Skeletal muscle cell (primary cell): ENCODE measurements at regions not wholly inside any gene's neighbourhood (a gene's known extent, or its start where the extent isn't known, plus 50 kb on each side); places are given as distances from the start of the nearest gene placed in this dataset.
"Not testable (repeated sequence)": the region's sequence is repeated elsewhere in the genome, so short reads cannot be mapped to it uniquely, and the experiment has no call there.

Experiments
- DNase-seq: peaks from one replicate; pipeline ENCODE4 v3.0.0-alpha.2; 2010; ENCODE audit warnings: low read depth
- H3K4me3 ChIP-seq: 2 replicates; pipeline ENCODE4 v1.5.1; 2011; ENCODE audit warnings: low read depth, mild to moderate bottlenecking, control low read depth, low read length, moderate library complexity

- DNase-seq: no peak
- H3K4me3 ChIP-seq: no peak overlapping the region
These were observed 80.2 kb downstream of the TMEM47 start for GRCh38 chrX:34576864-34577263.

- no peak overlapping the region for H3K4me3 ChIP-seq
- no peak for DNase-seq
These were observed 91.1 kb downstream of the TMEM47 start for GRCh38 chrX:34565981-34566380.

- DNase-seq: no peak
- H3K4me3 ChIP-seq: no peak overlapping the region
These were observed 93.3 kb downstream of the TMEM47 start for GRCh38 chrX:34563804-34564203.

- no peak overlapping the region for H3K4me3 ChIP-seq
These were observed 94.0 kb downstream of the TMEM47 start for GRCh38 chrX:34563061-34563460.

GRCh38 chrX:34562006-34562405, 95.1 kb downstream of the TMEM47 start:
- no peak overlapping the region for H3K4me3 ChIP-seq
- no peak for DNase-seq

More at GRCh38 chrX:34563061-34563460, 94.0 kb downstream of the TMEM47 start:
- no peak for DNase-seq

- DNase-seq: no peak
- no peak overlapping the region for H3K4me3 ChIP-seq
These were observed 96.9 kb downstream of the TMEM47 start for GRCh38 chrX:34560180-34560579.

- no peak overlapping the region for H3K4me3 ChIP-seq
- peak; percentile 19 for DNase-seq
These were observed 97.8 kb downstream of the TMEM47 start for GRCh38 chrX:34559325-34559724.

GRCh38 chrX:34557733-34558132, 99.4 kb downstream of the TMEM47 start:
- H3K4me3 ChIP-seq: no peak overlapping the region
- DNase-seq: no peak

GRCh38 chrX:34555481-34555880, 101.6 kb downstream of the TMEM47 start:
- no peak for DNase-seq
- H3K4me3 ChIP-seq: no peak overlapping the region

- DNase-seq: no peak
- H3K4me3 ChIP-seq: no peak overlapping the region
These were observed 110.7 kb downstream of the TMEM47 start for GRCh38 chrX:34546366-34546765.

GRCh38 chrX:34528081-34528480, 129.0 kb downstream of the TMEM47 start:
- no peak overlapping the region for H3K4me3 ChIP-seq
- no peak for DNase-seq

- DNase-seq: no peak
- no peak overlapping the region for H3K4me3 ChIP-seq
These were observed 135.5 kb downstream of the TMEM47 start for GRCh38 chrX:34521563-34521962.

- H3K4me3 ChIP-seq: no peak overlapping the region
- DNase-seq: no peak
These were observed 147.7 kb downstream of the TMEM47 start for GRCh38 chrX:34509394-34509793.

- DNase-seq: no peak
- no peak overlapping the region for H3K4me3 ChIP-seq
These were observed 154.0 kb downstream of the TMEM47 start for GRCh38 chrX:34503119-34503518.

- DNase-seq: no peak
- H3K4me3 ChIP-seq: no peak overlapping the region
These were observed 164.0 kb downstream of the TMEM47 start for GRCh38 chrX:34493086-34493485.

GRCh38 chrX:34491126-34491525, 166.0 kb downstream of the TMEM47 start:
- H3K4me3 ChIP-seq: no peak overlapping the region
- DNase-seq: no peak

GRCh38 chrX:34487364-34487763, 169.7 kb downstream of the TMEM47 start:
- no peak overlapping the region for H3K4me3 ChIP-seq
- no peak for DNase-seq

- no peak for DNase-seq
- H3K4me3 ChIP-seq: no peak overlapping the region
These were observed 173.1 kb downstream of the TMEM47 start for GRCh38 chrX:34483980-34484379.

GRCh38 chrX:34470507-34470906, 186.6 kb downstream of the TMEM47 start:
- DNase-seq: no peak
- H3K4me3 ChIP-seq: no peak overlapping the region

GRCh38 chrX:34467437-34467836, 189.6 kb downstream of the TMEM47 start:
- DNase-seq: no peak
- no peak overlapping the region for H3K4me3 ChIP-seq

- H3K4me3 ChIP-seq: not testable (repeated sequence)
These were observed 193.9 kb downstream of the TMEM47 start for GRCh38 chrX:34463220-34463619.

GRCh38 chrX:34457850-34458249, 199.2 kb downstream of the TMEM47 start:
- H3K4me3 ChIP-seq: not testable (repeated sequence)

More at GRCh38 chrX:34463220-34463619, 193.9 kb downstream of the TMEM47 start:
- DNase-seq: not testable (repeated sequence)

More at GRCh38 chrX:34457850-34458249, 199.2 kb downstream of the TMEM47 start:
- DNase-seq: not testable (repeated sequence)
